ENCODE measurements at regions not wholly inside any gene's neighbourhood (a gene's known extent, or its start where the extent isn't known, plus 50 kb on each side); places are given as distances from the start of the nearest gene placed in this dataset.

- no peak for DNase-seq
Observed at GRCh38 chr7:3195160-3195559, 105.9 kb upstream of the SDK1 start.

- no peak for DNase-seq
Observed at GRCh38 chr7:3196629-3197400, 104.2 kb upstream of the SDK1 start.

- no peak for DNase-seq
Observed at GRCh38 chr7:3197567-3198213, 103.4 kb upstream of the SDK1 start.

GRCh38 chr7:3198316-3198715 lies 102.7 kb upstream of the SDK1 start:
- peak in 1 of 2 donors; percentile 26 for DNase-seq

- peak; percentile 7 to 36 for DNase-seq
Observed at GRCh38 chr7:3200504-3200903, 100.5 kb upstream of the SDK1 start.

- no peak for DNase-seq
Observed at GRCh38 chr7:3201306-3201705, 99.7 kb upstream of the SDK1 start.

- DNase-seq, result no peak
Observed at GRCh38 chr7:3201937-3202710, 98.9 kb upstream of the SDK1 start.

GRCh38 chr7:3204526-3204925 lies 96.5 kb upstream of the SDK1 start:
- DNase-seq, result no peak

- no peak for DNase-seq
Observed at GRCh38 chr7:3206101-3206500, 95.0 kb upstream of the SDK1 start.

GRCh38 chr7:3206771-3207191 lies 94.3 kb upstream of the SDK1 start:
- no peak for DNase-seq

GRCh38 chr7:3207387-3207902 lies 93.6 kb upstream of the SDK1 start:
- no peak for DNase-seq

- no peak for DNase-seq
Observed at GRCh38 chr7:3210531-3210930, 90.5 kb upstream of the SDK1 start.

- no peak for DNase-seq
Observed at GRCh38 chr7:3214090-3214413, 87.0 kb upstream of the SDK1 start.

- no peak for DNase-seq
Observed at GRCh38 chr7:3215624-3216585, 85.1 kb upstream of the SDK1 start.

- no peak for DNase-seq
Observed at GRCh38 chr7:3217166-3217565, 83.9 kb upstream of the SDK1 start.

- no peak for DNase-seq
Observed at GRCh38 chr7:3218411-3219225, 82.4 kb upstream of the SDK1 start.

GRCh38 chr7:3229904-3230470 lies 71.1 kb upstream of the SDK1 start:
- DNase-seq, result no peak

GRCh38 chr7:3230908-3231307 lies 70.1 kb upstream of the SDK1 start:
- no peak for DNase-seq

- DNase-seq, result no peak
Observed at GRCh38 chr7:3232228-3232627, 68.8 kb upstream of the SDK1 start.

GRCh38 chr7:3233301-3233700 lies 67.8 kb upstream of the SDK1 start:
- no peak for DNase-seq

- DNase-seq, result no peak
Observed at GRCh38 chr7:3234051-3234450, 67.0 kb upstream of the SDK1 start.

Data from inflammatory macrophage (primary cell).